Ascending aorta (tissue), 2 donors: ENCODE measurements at regions not wholly inside any gene's neighbourhood (a gene's known extent, or its start where the extent isn't known, plus 50 kb on each side); places are given as distances from the start of the nearest gene placed in this dataset.

Experiments used
- DNase-seq, 2 donors: peaks; one replicate each; pipeline ENCODE4 v3.0.0-alpha.2; 2019; ENCODE audit warnings: low spot score in 2 of 2
- H3K27ac ChIP-seq, 2 donors: fragments of 200-600 bp; sonication (generic); one replicate each; pipeline ENCODE4 v1.5.1; 2016 to 2017; ENCODE audit warnings: mild to moderate bottlenecking in 1 of 2
- H3K27me3 ChIP-seq: fragments of 200-600 bp; sonication (generic); one replicate; pipeline ENCODE4 v1.5.1; 2017
- H3K36me3 ChIP-seq, 2 donors: fragments of 200-600 bp; sonication (generic); one replicate each; pipeline ENCODE4 v1.5.1; 2016
- H3K4me1 ChIP-seq, 2 donors: fragments of 200-600 bp; sonication (generic); one replicate each; pipeline ENCODE4 v1.5.1; 2016 to 2017; ENCODE audit warnings: mild to moderate bottlenecking in 1 of 2
- H3K4me3 ChIP-seq, 2 donors: fragments of 200-600 bp; sonication (generic); one replicate each; pipeline ENCODE4 v1.5.1; 2016 to 2017; ENCODE audit warnings: mild to moderate bottlenecking in 1 of 2
- H3K9me3 ChIP-seq, 2 donors: fragments of 200-600 bp; sonication (generic); one replicate each; pipeline ENCODE4 v1.5.1; 2016
- intact Hi-C: fragments of 100-400 bp; cut with DNase I; formaldehyde crosslinking; loops from one replicate; pipeline ENCODE4 v1.15.1; 2023
- TF ChIP-seq, protein P1 (sequence below), 3 experiments: fragments of 200-600 bp in 2 of 3; fragments of 450-650 bp in 1 of 3; sonication (generic) in 2 of 3; IDR thresholded peaks; one replicate each; pipeline ENCODE4 v1.5.1; 2016 to 2019; ENCODE audit warnings: antibody characterized with exemption in 3 of 3, mild to moderate bottlenecking in 1 of 3, moderate library complexity in 1 of 3

GRCh38 chr3:182485301-182485700 is 308.0 kb upstream of the ATP11B start:
- Histone ChIP-seq H3K36me3 (no peaks in the 10 kb centered on the region), H3K27ac (no peak overlapping the region), H3K27me3 (no peaks in the 10 kb centered on the region), H3K9me3 (no peaks in the 10 kb centered on the region), H3K4me3 (no peak overlapping the region), H3K4me1 (no peaks in the 10 kb centered on the region)
- no peak for DNase-seq
- TF ChIP-seq, protein P1, sequence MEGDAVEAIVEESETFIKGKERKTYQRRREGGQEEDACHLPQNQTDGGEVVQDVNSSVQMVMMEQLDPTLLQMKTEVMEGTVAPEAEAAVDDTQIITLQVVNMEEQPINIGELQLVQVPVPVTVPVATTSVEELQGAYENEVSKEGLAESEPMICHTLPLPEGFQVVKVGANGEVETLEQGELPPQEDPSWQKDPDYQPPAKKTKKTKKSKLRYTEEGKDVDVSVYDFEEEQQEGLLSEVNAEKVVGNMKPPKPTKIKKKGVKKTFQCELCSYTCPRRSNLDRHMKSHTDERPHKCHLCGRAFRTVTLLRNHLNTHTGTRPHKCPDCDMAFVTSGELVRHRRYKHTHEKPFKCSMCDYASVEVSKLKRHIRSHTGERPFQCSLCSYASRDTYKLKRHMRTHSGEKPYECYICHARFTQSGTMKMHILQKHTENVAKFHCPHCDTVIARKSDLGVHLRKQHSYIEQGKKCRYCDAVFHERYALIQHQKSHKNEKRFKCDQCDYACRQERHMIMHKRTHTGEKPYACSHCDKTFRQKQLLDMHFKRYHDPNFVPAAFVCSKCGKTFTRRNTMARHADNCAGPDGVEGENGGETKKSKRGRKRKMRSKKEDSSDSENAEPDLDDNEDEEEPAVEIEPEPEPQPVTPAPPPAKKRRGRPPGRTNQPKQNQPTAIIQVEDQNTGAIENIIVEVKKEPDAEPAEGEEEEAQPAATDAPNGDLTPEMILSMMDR (IDR thresholded peaks at IDR 0.05), result no peak
- intact Hi-C loops, result no loop called here

DNA sequence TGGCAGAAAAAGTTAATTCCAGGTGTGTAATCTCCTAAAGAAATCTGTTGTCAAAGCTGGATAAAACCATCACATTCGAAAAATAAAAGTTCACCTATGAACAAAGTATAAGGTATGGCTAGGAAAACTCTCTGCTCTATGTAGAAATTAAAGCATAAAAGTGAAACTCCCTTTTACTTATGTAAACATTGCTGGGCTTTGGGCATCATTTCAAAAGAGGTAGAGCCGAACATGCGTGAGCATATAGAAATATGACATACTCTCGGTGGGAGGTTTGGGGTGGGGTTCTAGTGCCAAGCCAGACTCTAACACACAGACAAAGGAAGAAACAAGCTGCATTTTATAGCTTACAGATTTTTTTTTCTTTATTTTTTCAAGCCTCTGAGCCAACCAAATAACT is 306.8 kb upstream of the ATP11B start:
- intact Hi-C loops, result no loop called here
- no peaks in the 10 kb centered on the region for H3K36me3 ChIP-seq
- no peaks in the 10 kb centered on the region for H3K27me3 ChIP-seq
- TF ChIP-seq, protein P1 (IDR thresholded peaks at IDR 0.05), result no peak
- H3K27ac ChIP-seq, result no peak overlapping the region
- no peak overlapping the region for H3K4me3 ChIP-seq
- H3K9me3 ChIP-seq, result no peaks in the 10 kb centered on the region
- no peaks in the 10 kb centered on the region for H3K4me1 ChIP-seq
- DNase-seq, result no peak

DNA sequence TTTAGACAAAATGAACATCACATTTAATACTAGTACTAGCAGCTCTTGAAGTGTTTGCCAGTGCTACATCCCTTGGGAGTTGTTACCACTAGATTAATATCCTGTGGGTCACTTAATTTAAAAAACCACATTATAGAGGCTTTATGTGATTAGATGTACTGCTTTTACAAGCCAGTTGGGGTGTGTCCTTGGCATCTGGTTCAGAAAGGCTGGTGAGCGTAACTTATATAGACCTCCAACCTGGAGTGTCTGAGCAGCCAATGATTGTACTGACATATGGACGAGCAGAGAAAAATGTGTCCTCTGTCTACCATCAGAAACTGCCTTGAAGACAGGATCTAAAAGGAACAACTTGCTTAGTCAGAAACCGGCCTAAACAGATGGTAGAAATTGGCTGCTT is 306.2 kb upstream of the ATP11B start:
- Histone ChIP-seq H3K4me3 (no peak overlapping the region), H3K36me3 (no peaks in the 10 kb centered on the region), H3K27me3 (no peaks in the 10 kb centered on the region), H3K4me1 (no peaks in the 10 kb centered on the region), H3K9me3 (no peaks in the 10 kb centered on the region), H3K27ac (no peak overlapping the region)
- no peak for DNase-seq
- intact Hi-C loops, result no loop called here
- TF ChIP-seq, protein P1 (IDR thresholded peaks at IDR 0.05), result no peak

DNA sequence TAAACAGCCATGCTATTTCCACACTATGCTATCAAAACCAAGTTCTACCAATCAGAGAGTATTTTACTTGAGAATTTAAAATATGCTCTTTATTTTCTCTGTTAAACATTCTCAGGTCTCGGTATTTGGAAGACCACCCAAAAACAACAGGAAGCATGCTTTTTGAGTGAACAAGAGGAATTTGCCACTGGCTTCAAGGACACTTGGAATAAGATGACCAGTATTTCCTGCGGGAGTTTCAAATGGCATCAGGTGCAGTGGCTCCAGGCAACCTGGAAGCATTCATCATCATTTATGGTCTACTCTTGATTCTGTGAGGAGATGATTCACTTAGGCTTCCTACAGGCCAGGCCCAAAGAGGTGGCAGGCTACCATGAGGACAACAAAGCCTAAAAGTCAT is 305.7 kb upstream of the ATP11B start:
- no peaks in the 10 kb centered on the region for H3K9me3 ChIP-seq
- H3K4me3 ChIP-seq, result no peak overlapping the region
- no peak for DNase-seq
- no peak overlapping the region for H3K27ac ChIP-seq
- no peaks in the 10 kb centered on the region for H3K4me1 ChIP-seq
- H3K36me3 ChIP-seq, result no peaks in the 10 kb centered on the region
- TF ChIP-seq, protein P1 (IDR thresholded peaks at IDR 0.05), result no peak
- intact Hi-C loops, result no loop called here
- no peaks in the 10 kb centered on the region for H3K27me3 ChIP-seq

GRCh38 chr3:182490596-182491491 is 302.5 kb upstream of the ATP11B start:
- Histone ChIP-seq H3K36me3 (no peaks in the 10 kb centered on the region), H3K27ac (no peak overlapping the region), H3K4me1 (no peaks in the 10 kb centered on the region), H3K4me3 (no peak overlapping the region), H3K9me3 (no peaks in the 10 kb centered on the region), H3K27me3 (no peaks in the 10 kb centered on the region)
- no peak for DNase-seq
- TF ChIP-seq, protein P1 (IDR thresholded peaks at IDR 0.05), result no peak
- intact Hi-C loops, result no loop called here
